ENCODE measurements at regions not wholly inside any gene's neighbourhood (a gene's known extent, or its start where the extent isn't known, plus 50 kb on each side); places are given as distances from the start of the nearest gene placed in this dataset.

- no peaks in the 10 kb centered on the region for H4K20me1 ChIP-seq (replicated peaks; ENCODE audit: insufficient read depth)
- no peak for ATAC-seq
- H2AFZ ChIP-seq, result no peak overlapping the region
- peak overlapping the region; percentile 41; the same call in 1 of the 2 replicates for H3K27ac Mint-ChIP-seq
- peaks cover 2% of the 10 kb centered on the region for H3K27me3 Mint-ChIP-seq (ENCODE audit: insufficient read depth, low read depth, poor library complexity)
- no peak overlapping the region for H3K27ac ChIP-seq (ENCODE audit: low read depth)
- no peaks in the 10 kb centered on the region for H3K36me3 Mint-ChIP-seq (ENCODE audit: low read depth)
- no peaks in the 10 kb centered on the region for H3K9me3 Mint-ChIP-seq
- no peaks in the 10 kb centered on the region for H3K27me3 ChIP-seq (ENCODE audit: insufficient read depth)
- H3K4me3 Mint-ChIP-seq, result no peak overlapping the region
- no peak for TF ChIP-seq POLR2AphosphoS5 (IDR thresholded peaks at IDR 0.05; ENCODE audit: low read depth)
- TF ChIP-seq REST (IDR thresholded peaks at IDR 0.05; ENCODE audit: unreplicated experiment), result no peak
- no peak for TF ChIP-seq EZH2phosphoT487 (IDR thresholded peaks at IDR 0.05; ENCODE audit: unreplicated experiment)
- no peak for TF ChIP-seq CREB1 (CRISPR knock-in tag; IDR thresholded peaks at IDR 0.05; ENCODE audit: low read depth)
- no peak overlapping the region for H3K4me2 ChIP-seq
- no peaks in the 10 kb centered on the region for H3K9me2 ChIP-seq (ENCODE audit: insufficient read depth)
- no peak overlapping the region for H3K4me3 ChIP-seq
- no peaks in the 10 kb centered on the region for H3K36me3 ChIP-seq (ENCODE audit: insufficient read depth)
- H3F3A ChIP-seq (replicated peaks; ENCODE audit: low read depth), result no peaks in the 10 kb centered on the region
- no peaks in the 10 kb centered on the region for H3K4me1 ChIP-seq (ENCODE audit: insufficient read depth)
- H3K79me2 ChIP-seq (replicated peaks; ENCODE audit: insufficient read depth), result no peaks in the 10 kb centered on the region
- DNase-seq (ENCODE audit: low spot score), result no peak
- no peaks in the 10 kb centered on the region; the same call in 2 of the 3 replicates for H3K4me1 Mint-ChIP-seq
These were observed 645.9 kb downstream of the ARL4A start for GRCh38 chr7:13333371-13333770.

- ATAC-seq, result no peak
- Mint-ChIP-seq H3K27me3 (ENCODE audit: insufficient read depth, low read depth, poor library complexity) (peaks cover 2% of the 10 kb centered on the region), H3K36me3 (ENCODE audit: low read depth) (no peaks in the 10 kb centered on the region), H3K27ac (no peak overlapping the region), H3K4me1 (no peaks in the 10 kb centered on the region; the same call in 2 of the 3 replicates), H3K9me3 (no peaks in the 10 kb centered on the region), H3K4me3 (no peak overlapping the region)
- no peak overlapping the region for H3K4me2 ChIP-seq
- H3F3A ChIP-seq (replicated peaks; ENCODE audit: low read depth), result no peaks in the 10 kb centered on the region
- DNase-seq (ENCODE audit: low spot score), result no peak
- no peaks in the 10 kb centered on the region for H4K20me1 ChIP-seq (replicated peaks; ENCODE audit: insufficient read depth)
- H3K27ac ChIP-seq (ENCODE audit: low read depth), result no peak overlapping the region
- H3K9me2 ChIP-seq (ENCODE audit: insufficient read depth), result no peaks in the 10 kb centered on the region
- H2AFZ ChIP-seq, result no peak overlapping the region
- no peaks in the 10 kb centered on the region for H3K79me2 ChIP-seq (replicated peaks; ENCODE audit: insufficient read depth)
- H3K4me3 ChIP-seq, result no peak overlapping the region
- H3K4me1 ChIP-seq (ENCODE audit: insufficient read depth), result no peaks in the 10 kb centered on the region
- H3K27me3 ChIP-seq (ENCODE audit: insufficient read depth), result no peaks in the 10 kb centered on the region
- H3K36me3 ChIP-seq (ENCODE audit: insufficient read depth), result no peaks in the 10 kb centered on the region
- TF ChIP-seq CREB1 (CRISPR knock-in tag; IDR thresholded peaks at IDR 0.05; ENCODE audit: low read depth) (no peak), ZNF462 (CRISPR knock-in tag; IDR thresholded peaks at IDR 0.05) (no peak), ZNF331 (CRISPR knock-in tag; IDR thresholded peaks at IDR 0.05; ENCODE audit: low read depth) (no peak), EZH2phosphoT487 (IDR thresholded peaks at IDR 0.05; ENCODE audit: unreplicated experiment) (no peak), EZH2 (IDR thresholded peaks at IDR 0.05; ENCODE audit: low read depth, unreplicated experiment) (no peak), REST (IDR thresholded peaks at IDR 0.05; ENCODE audit: unreplicated experiment) (no peak), JUNB (IDR thresholded peaks at IDR 0.05; ENCODE audit: unreplicated experiment) (no peak), ZNF114 (CRISPR knock-in tag; IDR thresholded peaks at IDR 0.05) (no peak)
These were observed 648.8 kb downstream of the ARL4A start for GRCh38 chr7:13336227-13336626.

Measured in GM23338 (cell line).